Mammary epithelial cell (primary cell): ENCODE measurements at regions not wholly inside any gene's neighbourhood (a gene's known extent, or its start where the extent isn't known, plus 50 kb on each side); places are given as distances from the start of the nearest gene placed in this dataset.

Source experiments
- CTCF ChIP-seq, 2 donors: IDR thresholded peaks in 1 of 2; conservative IDR thresholded peaks in 1 of 2; 2 replicates each; pipeline ENCODE4 v1.5.1; 2011 to 2012; ENCODE audit warnings: inconsistent platforms in 2 of 2, low read length in 2 of 2, mild to moderate bottlenecking in 2 of 2, control low read depth in 1 of 2, low read depth in 1 of 2; ENCODE audit not compliant: insufficient read depth in 1 of 2; ENCODE audit errors: extremely low read depth in 1 of 2
- EZH2 ChIP-seq: IDR thresholded peaks from 2 replicates; pipeline ENCODE4 v1.6.1; 2012; ENCODE audit warnings: low read length, inconsistent platforms, borderline replicate concordance

DNA sequence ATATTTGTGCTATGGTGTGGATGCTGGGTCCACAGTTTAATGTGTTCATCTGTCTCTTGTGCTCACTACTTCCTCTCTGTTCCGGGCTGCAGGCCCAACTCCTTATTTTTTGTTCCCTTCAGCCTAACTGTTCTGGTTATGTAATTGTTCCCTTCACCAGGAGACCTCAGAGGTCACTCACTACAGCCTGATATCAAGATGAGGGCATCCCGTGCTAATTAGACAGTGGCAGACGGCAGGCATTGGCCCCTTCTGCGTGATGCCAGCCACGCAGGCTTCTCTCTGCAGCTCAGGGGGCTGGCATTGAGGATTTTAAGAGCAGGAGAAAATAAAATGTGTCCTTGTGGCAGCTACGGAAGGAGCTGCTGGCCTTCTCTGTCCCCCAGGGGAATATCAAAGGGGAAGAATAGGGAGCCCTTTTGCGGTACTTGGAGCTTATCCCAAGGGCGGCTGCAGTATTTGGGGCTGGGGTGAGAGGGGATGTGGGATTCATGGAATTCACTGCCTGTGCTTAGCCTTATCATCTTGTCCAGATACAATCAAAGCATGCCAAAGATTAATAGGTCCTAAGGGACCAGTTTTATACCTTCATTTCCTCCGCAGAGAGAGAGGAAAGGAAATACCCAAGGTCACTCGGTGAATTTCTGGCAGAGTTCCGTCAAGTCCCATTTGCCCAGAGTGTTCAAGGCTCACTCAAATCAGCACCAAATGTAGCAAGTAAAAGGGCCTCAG, 53.3 kb upstream of the TRIB2 start:
- TF ChIP-seq CTCF (conservative IDR thresholded peaks at IDR 0.05 in 1 of 2, IDR thresholded peaks at IDR 0.05 in 1 of 2; ENCODE audit: extremely low read depth in 1 of 2, insufficient read depth in 1 of 2, low read depth in 1 of 2, low read length in 2 of 2) (no peak), EZH2 (no peak)
